ENCODE measurements at regions not wholly inside any gene's neighbourhood (a gene's known extent, or its start where the extent isn't known, plus 50 kb on each side); places are given as distances from the start of the nearest gene placed in this dataset.

GRCh38 chr1:222045236-222045635 lies 303.3 kb upstream of the DUSP10 start:
- TF ChIP-seq RFX5 (IDR thresholded peaks at IDR 0.05; ENCODE audit: borderline replicate concordance, low read depth, low read length) (no peak), GTF2F1 (IDR thresholded peaks at IDR 0.05; ENCODE audit: borderline replicate concordance, low read depth, low read length) (no peak), JUND (IDR thresholded peaks at IDR 0.05; ENCODE audit: low read length) (no peak), PHF8 (conservative IDR thresholded peaks at IDR 0.05; ENCODE audit: low read depth, low read length) (no peak), EP300 (IDR thresholded peaks at IDR 0.05; ENCODE audit: borderline replicate concordance in 1 of 2, low read depth in 2 of 2, low read length in 2 of 2) (no peak), CTCF (IDR thresholded peaks at IDR 0.05; ENCODE audit: control extremely low read depth in 1 of 3, insufficient read depth in 1 of 3, low read depth in 1 of 3, low read length in 3 of 3) (no peak), USF2 (IDR thresholded peaks at IDR 0.05; ENCODE audit: low read length) (no peak), YY1 (IDR thresholded peaks at IDR 0.05; ENCODE audit: low read depth, low read length) (no peak), POLR2A (IDR thresholded peaks at IDR 0.05; ENCODE audit: control extremely low read depth in 1 of 2, low read depth in 2 of 2, low read length in 2 of 2) (no peak)

Measured in H1 (cell line).